RWPE2 (cell line): ENCODE measurements at regions not wholly inside any gene's neighbourhood (a gene's known extent, or its start where the extent isn't known, plus 50 kb on each side); places are given as distances from the start of the nearest gene placed in this dataset.
"Not testable (repeated sequence)": the region's sequence is repeated elsewhere in the genome, so short reads cannot be mapped to it uniquely, and the experiment has no call there.

Experiments
- ATAC-seq: fragments of 200-7000 bp; cut with Tn5 transposase; 3 replicates; pipeline ENCODE4 v1.9.1; 2021; ENCODE audit warnings: low read depth
- DNase-seq: peaks from one replicate; pipeline ENCODE4 v3.0.0-alpha.2; 2020; ENCODE audit warnings: low spot score
- H3K27ac ChIP-seq: fragments of 450-650 bp; 2 replicates; pipeline ENCODE4 v1.5.1; 2017; ENCODE audit warnings: mild to moderate bottlenecking; ENCODE audit not compliant: poor library complexity, severe bottlenecking
- H3K27me3 ChIP-seq: fragments of 250-450 bp; sonication (Bioruptor Pico); 2 replicates; pipeline ENCODE4 v1.5.1; 2021; ENCODE audit warnings: mild to moderate bottlenecking, moderate library complexity; ENCODE audit not compliant: insufficient read depth, poor library complexity, severe bottlenecking
- H3K36me3 ChIP-seq: fragments of 250-450 bp; sonication (Bioruptor Pico); 2 replicates; pipeline ENCODE4 v1.5.1; 2020; ENCODE audit warnings: low read depth, mild to moderate bottlenecking, moderate library complexity
- H3K4me1 ChIP-seq: fragments of 250-450 bp; sonication (Bioruptor Pico); 2 replicates; pipeline ENCODE4 v1.5.1; 2021; ENCODE audit warnings: mild to moderate bottlenecking, moderate library complexity; ENCODE audit not compliant: insufficient read depth, poor library complexity, severe bottlenecking
- H3K4me3 ChIP-seq: fragments of 250-450 bp; sonication (Bioruptor Pico); 2 replicates; pipeline ENCODE4 v1.5.1; 2021; ENCODE audit warnings: mild to moderate bottlenecking, moderate library complexity; ENCODE audit not compliant: severe bottlenecking
- H3K9me3 ChIP-seq: fragments of 250-450 bp; sonication (Bioruptor Pico); 2 replicates; pipeline ENCODE4 v1.5.1; 2021; ENCODE audit warnings: mild to moderate bottlenecking, moderate library complexity; ENCODE audit not compliant: severe bottlenecking
- CTCF ChIP-seq: fragments of 450-650 bp; IDR thresholded peaks from one replicate; pipeline ENCODE4 v1.5.1; 2017; ENCODE audit warnings: mild to moderate bottlenecking, moderate library complexity; ENCODE audit not compliant: poor library complexity, severe bottlenecking

GRCh38 chr7:82592416-82592815 lies 148.8 kb upstream of the CACNA2D1 start:
- TF ChIP-seq CTCF = no peak
- Histone ChIP-seq H3K4me1 (peaks cover 21% of the 10 kb centered on the region), H3K27me3 (no peaks in the 10 kb centered on the region), H3K4me3 (no peak overlapping the region), H3K27ac (no peak overlapping the region), H3K36me3 (no peaks in the 10 kb centered on the region), H3K9me3 (no peaks in the 10 kb centered on the region)
- no peak for DNase-seq
- ATAC-seq = no peak

DNA sequence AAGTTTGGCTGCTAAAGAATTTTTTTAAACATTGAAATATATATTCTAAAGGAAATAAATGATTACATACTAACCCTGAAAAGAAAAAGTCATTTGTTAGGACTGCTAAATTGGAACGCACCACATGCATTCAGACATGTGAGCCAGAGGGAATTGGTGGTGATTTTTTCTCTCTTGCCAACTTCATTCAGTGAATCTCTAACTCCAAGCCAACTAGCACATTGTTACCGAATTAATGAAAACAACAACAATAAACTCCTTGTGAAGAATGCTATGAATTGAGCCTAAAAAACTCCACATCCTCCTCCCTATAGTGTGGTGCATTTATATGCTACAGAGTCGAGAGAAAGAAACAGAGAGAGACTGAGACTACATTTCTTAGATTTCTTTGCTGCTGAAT lies 135.5 kb upstream of the CACNA2D1 start:
- no peak for TF ChIP-seq CTCF

GRCh38 chr7:82578430-82578829 lies 134.9 kb upstream of the CACNA2D1 start:
- no peak for DNase-seq
- peaks cover 3% of the 10 kb centered on the region for H3K27me3 ChIP-seq
- H3K4me1 ChIP-seq = no peaks in the 10 kb centered on the region
- no peaks in the 10 kb centered on the region for H3K9me3 ChIP-seq
- no peak overlapping the region for H3K4me3 ChIP-seq
- H3K36me3 ChIP-seq = no peaks in the 10 kb centered on the region
- TF ChIP-seq CTCF = no peak
- H3K27ac ChIP-seq = no peak overlapping the region
- no peak for ATAC-seq

More for the DNA sequence above, 135.5 kb upstream of the CACNA2D1 start:
- Histone ChIP-seq H3K4me1 (no peaks in the 10 kb centered on the region), H3K4me3 (no peak overlapping the region), H3K9me3 (no peaks in the 10 kb centered on the region), H3K36me3 (no peaks in the 10 kb centered on the region), H3K27me3 (peaks cover 3% of the 10 kb centered on the region), H3K27ac (no peak overlapping the region)
- ATAC-seq = no peak
- no peak for DNase-seq

DNA sequence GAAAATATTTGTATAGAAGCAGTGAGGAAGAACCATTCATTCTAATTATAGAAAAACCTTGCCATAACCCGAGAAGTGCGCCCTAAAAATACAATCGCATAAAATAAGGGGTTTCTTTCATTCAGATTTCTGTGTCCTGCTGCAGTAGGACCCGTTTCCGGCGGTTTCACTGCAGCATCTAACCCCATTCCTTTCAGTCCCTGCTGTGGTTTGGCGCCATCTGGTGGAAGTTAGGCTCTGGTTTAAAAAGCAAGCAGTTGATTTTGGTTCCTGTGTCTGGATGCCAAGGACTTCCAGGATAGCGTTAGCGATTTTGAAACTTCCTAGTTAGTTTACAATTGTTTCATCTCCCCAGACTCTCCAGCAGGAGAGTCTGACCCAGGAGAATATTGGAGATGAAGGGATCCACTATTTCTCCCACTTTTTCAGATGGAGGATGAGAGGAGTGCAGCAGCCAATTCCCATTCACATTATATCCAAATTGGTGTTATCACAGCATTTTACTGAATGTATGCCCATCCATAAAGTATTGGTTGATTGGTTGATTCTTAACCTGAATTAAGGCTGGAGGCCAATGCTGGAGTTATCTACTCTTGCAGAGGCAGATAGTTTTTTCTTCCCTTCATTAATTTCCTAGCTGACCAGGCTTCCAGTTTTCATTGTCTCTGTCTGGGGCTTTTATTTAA lies 128.8 kb upstream of the CACNA2D1 start:
- Histone ChIP-seq H3K27ac (no peak overlapping the region), H3K36me3 (no peaks in the 10 kb centered on the region), H3K4me1 (no peaks in the 10 kb centered on the region), H3K4me3 (no peak overlapping the region), H3K27me3 (peaks cover 4% of the 10 kb centered on the region), H3K9me3 (no peaks in the 10 kb centered on the region)
- DNase-seq (peak; percentile 76), ATAC-seq (peak; percentile 87)
- peak; percentile 96 for TF ChIP-seq CTCF

GRCh38 chr7:82571047-82571446 lies 127.5 kb upstream of the CACNA2D1 start:
- H3K9me3 ChIP-seq, H3K36me3 ChIP-seq, DNase-seq, H3K4me1 ChIP-seq, H3K4me3 ChIP-seq, ATAC-seq, H3K27ac ChIP-seq, H3K27me3 ChIP-seq: not testable (repeated sequence)
